Skeletal muscle satellite cell (primary cell): ENCODE measurements at regions not wholly inside any gene's neighbourhood (a gene's known extent, or its start where the extent isn't known, plus 50 kb on each side); places are given as distances from the start of the nearest gene placed in this dataset.
"Not testable (repeated sequence)": the region's sequence is repeated elsewhere in the genome, so short reads cannot be mapped to it uniquely, and the experiment has no call there.

Experiments
- H3K27me3 ChIP-seq: 2 replicates; pipeline ENCODE4 v1.7.0; 2013; ENCODE audit warnings: low read length; ENCODE audit not compliant: control insufficient read depth, insufficient read depth
- H3K36me3 ChIP-seq: 2 replicates; pipeline ENCODE4 v1.7.0; 2013; ENCODE audit warnings: mild to moderate bottlenecking, control low read depth, low read length; ENCODE audit not compliant: insufficient read depth
- H3K4me1 ChIP-seq: 2 replicates; pipeline ENCODE4 v1.7.0; 2013; ENCODE audit warnings: low read length; ENCODE audit not compliant: control insufficient read depth, insufficient read depth
- H3K4me2 ChIP-seq: 2 replicates; pipeline ENCODE4 v1.7.0; 2013; ENCODE audit warnings: mild to moderate bottlenecking, low read length
- H3K4me3 ChIP-seq: 2 replicates; pipeline ENCODE4 v1.7.0; 2013; ENCODE audit warnings: low read length
- H3K9ac ChIP-seq: 2 replicates; pipeline ENCODE4 v1.7.0; 2013; ENCODE audit warnings: mild to moderate bottlenecking, low read depth, low read length, moderate library complexity
- H3K9me3 ChIP-seq: replicated peaks from 2 replicates; pipeline ENCODE4 v1.7.0; 2013; ENCODE audit warnings: mild to moderate bottlenecking, control low read depth, low read length

- H3K36me3 ChIP-seq, H3K9ac ChIP-seq, H3K4me3 ChIP-seq, H3K27me3 ChIP-seq, H3K9me3 ChIP-seq, H3K4me2 ChIP-seq: not testable (repeated sequence)
- peaks cover 14% of the 10 kb centered on the region for H3K4me1 ChIP-seq
These were observed 179.6 kb upstream of the RND3 start for GRCh38 chr2:150667039-150667438.

- Histone ChIP-seq H3K36me3 (no peaks in the 10 kb centered on the region), H3K4me2 (peak overlapping the region; percentile 34), H3K4me1 (peaks cover 14% of the 10 kb centered on the region), H3K4me3 (no peak overlapping the region), H3K9me3 (no peaks in the 10 kb centered on the region), H3K9ac (peak overlapping the region; percentile 28), H3K27me3 (no peaks in the 10 kb centered on the region)
These were observed 175.7 kb upstream of the RND3 start for GRCh38 chr2:150663143-150663542.

- H3K36me3 ChIP-seq, result no peaks in the 10 kb centered on the region
- no peaks in the 10 kb centered on the region for H3K27me3 ChIP-seq
- H3K9ac ChIP-seq, result no peak overlapping the region
- H3K9me3 ChIP-seq, result no peaks in the 10 kb centered on the region
- no peaks in the 10 kb centered on the region for H3K4me1 ChIP-seq
- no peak overlapping the region for H3K4me2 ChIP-seq
- no peak overlapping the region for H3K4me3 ChIP-seq
These were observed 168.5 kb upstream of the RND3 start for GRCh38 chr2:150656002-150656401.

GRCh38 chr2:150653351-150653750 lies 165.9 kb upstream of the RND3 start:
- Histone ChIP-seq H3K4me3 (no peak overlapping the region), H3K4me1 (no peaks in the 10 kb centered on the region), H3K9me3 (no peaks in the 10 kb centered on the region), H3K36me3 (no peaks in the 10 kb centered on the region), H3K4me2 (no peak overlapping the region), H3K9ac (no peak overlapping the region), H3K27me3 (no peaks in the 10 kb centered on the region)

- Histone ChIP-seq H3K9ac (no peak overlapping the region), H3K4me1 (peaks cover 28% of the 10 kb centered on the region), H3K36me3 (no peaks in the 10 kb centered on the region), H3K27me3 (no peaks in the 10 kb centered on the region), H3K9me3 (no peaks in the 10 kb centered on the region), H3K4me3 (no peak overlapping the region), H3K4me2 (no peak overlapping the region)
These were observed 160.5 kb upstream of the RND3 start for GRCh38 chr2:150647943-150648342.

GRCh38 chr2:150646746-150647145 lies 159.3 kb upstream of the RND3 start:
- H3K9ac ChIP-seq, result no peak overlapping the region
- no peaks in the 10 kb centered on the region for H3K36me3 ChIP-seq
- H3K27me3 ChIP-seq, result no peaks in the 10 kb centered on the region
- no peaks in the 10 kb centered on the region for H3K9me3 ChIP-seq
- H3K4me3 ChIP-seq, result no peak overlapping the region
- H3K4me2 ChIP-seq, result no peak overlapping the region
- H3K4me1 ChIP-seq, result peaks cover 28% of the 10 kb centered on the region

- no peak overlapping the region for H3K4me3 ChIP-seq
- H3K4me1 ChIP-seq, result peaks cover 38% of the 10 kb centered on the region
- H3K36me3 ChIP-seq, result no peaks in the 10 kb centered on the region
- peak overlapping the region; percentile 43 for H3K4me2 ChIP-seq
- H3K9ac ChIP-seq, result peak overlapping the region; percentile 70
- H3K9me3 ChIP-seq, result no peaks in the 10 kb centered on the region
- no peaks in the 10 kb centered on the region for H3K27me3 ChIP-seq
These were observed 157.0 kb upstream of the RND3 start for GRCh38 chr2:150644298-150645067.

- H3K4me1 ChIP-seq, result peaks cover 47% of the 10 kb centered on the region
- no peak overlapping the region for H3K9ac ChIP-seq
- H3K4me2 ChIP-seq, result peak overlapping the region; percentile 43
- H3K4me3 ChIP-seq, result no peak overlapping the region
- no peaks in the 10 kb centered on the region for H3K36me3 ChIP-seq
- H3K27me3 ChIP-seq, result no peaks in the 10 kb centered on the region
- no peaks in the 10 kb centered on the region for H3K9me3 ChIP-seq
These were observed 155.8 kb upstream of the RND3 start for GRCh38 chr2:150643114-150643725.

- H3K27me3 ChIP-seq, result no peaks in the 10 kb centered on the region
- H3K4me3 ChIP-seq, result peak overlapping the region; percentile 30
- H3K36me3 ChIP-seq, result no peaks in the 10 kb centered on the region
- H3K9me3 ChIP-seq, result no peaks in the 10 kb centered on the region
- peak overlapping the region; percentile 21 for H3K9ac ChIP-seq
- peaks cover 38% of the 10 kb centered on the region for H3K4me1 ChIP-seq
- peak overlapping the region; percentile 55 for H3K4me2 ChIP-seq
These were observed 152.6 kb upstream of the RND3 start for GRCh38 chr2:150640039-150640438.

- H3K27me3 ChIP-seq, result no peaks in the 10 kb centered on the region
- no peak overlapping the region for H3K4me3 ChIP-seq
- no peaks in the 10 kb centered on the region for H3K9me3 ChIP-seq
- H3K4me1 ChIP-seq, result peaks cover 32% of the 10 kb centered on the region
- H3K4me2 ChIP-seq, result peak overlapping the region; percentile 55
- no peaks in the 10 kb centered on the region for H3K36me3 ChIP-seq
- peak overlapping the region; percentile 21 for H3K9ac ChIP-seq
These were observed 151.9 kb upstream of the RND3 start for GRCh38 chr2:150639383-150639782.

GRCh38 chr2:150631236-150631821 lies 143.9 kb upstream of the RND3 start:
- Histone ChIP-seq H3K4me2 (no peak overlapping the region), H3K27me3 (no peaks in the 10 kb centered on the region), H3K9ac (no peak overlapping the region), H3K9me3 (no peaks in the 10 kb centered on the region), H3K4me3 (no peak overlapping the region), H3K36me3 (no peaks in the 10 kb centered on the region), H3K4me1 (peaks cover 18% of the 10 kb centered on the region)
